ENCODE measurements at regions not wholly inside any gene's neighbourhood (a gene's known extent, or its start where the extent isn't known, plus 50 kb on each side); places are given as distances from the start of the nearest gene placed in this dataset.

- Histone ChIP-seq H3K27ac (ENCODE audit: low read depth in 1 of 2, low read length in 2 of 2) (no peak overlapping the region), H3K4me3 (ENCODE audit: low read depth in 1 of 3, low read length in 3 of 3) (no peak overlapping the region)
- WGBS = 76% methylated on average over 8 of the region's 8 CpGs
These were observed 150.4 kb upstream of the SATB1 start for GRCh38 chr3:18575573-18575972.

More at GRCh38 chr3:18575573-18575972, 150.4 kb upstream of the SATB1 start:
- Histone ChIP-seq H3K36me3 (ENCODE audit: control insufficient read depth in 4 of 4, insufficient read depth in 3 of 4, low read depth in 1 of 4, low read length in 3 of 4) (no peaks in the 10 kb centered on the region), H3K27me3 (ENCODE audit: control insufficient read depth in 4 of 4, insufficient read depth in 4 of 4, low read length in 3 of 4) (no peaks in the 10 kb centered on the region), H3K4me1 (ENCODE audit: control insufficient read depth in 4 of 4, insufficient read depth in 4 of 4, low read length in 3 of 4) (no peaks in the 10 kb centered on the region), H3K9me3 (ENCODE audit: control insufficient read depth in 4 of 4, low read length in 3 of 4) (no peaks in the 10 kb centered on the region), H3K9ac (ENCODE audit: low read depth in 1 of 2, low read length in 2 of 2) (no peak overlapping the region)
- TF ChIP-seq FOXA1 (IDR thresholded peaks at IDR 0.05) (no peak), FOXA2 (IDR thresholded peaks at IDR 0.05) (no peak), REST (IDR thresholded peaks at IDR 0.05) (no peak), NR2F2 (IDR thresholded peaks at IDR 0.05) (no peak), RAD21 (IDR thresholded peaks at IDR 0.05) (no peak), GABPA (IDR thresholded peaks at IDR 0.05 in 1 of 2, conservative IDR thresholded peaks at IDR 0.05 in 1 of 2) (no peak), TAF1 (conservative IDR thresholded peaks at IDR 0.05) (no peak), HNF4A (conservative IDR thresholded peaks at IDR 0.05) (no peak), CTCF (IDR thresholded peaks at IDR 0.05; ENCODE audit: low read depth, low read length, missing input control) (no peak), ZBTB33 (IDR thresholded peaks at IDR 0.05) (no peak), YY1 (IDR thresholded peaks at IDR 0.05) (no peak), EGR1 (IDR thresholded peaks at IDR 0.05; ENCODE audit: low read depth in 2 of 2) (no peak), JUND (IDR thresholded peaks at IDR 0.05) (no peak)
- no peak for DNase-seq (ENCODE audit: low spot score)

Data from liver (tissue), 8 donors.